DMS 273 (cell line): ENCODE measurements at regions not wholly inside any gene's neighbourhood (a gene's known extent, or its start where the extent isn't known, plus 50 kb on each side); places are given as distances from the start of the nearest gene placed in this dataset.

Source experiments
- DNase-seq: peaks from one replicate; lab custom pipeline; 2025; ENCODE audit not compliant: unreplicated experiment; lab: John Stamatoyannopoulos, UW

GRCh38 chr1:56084246-56084645, 495.1 kb downstream of the PLPP3 start:
- no peak for DNase-seq

- no peak for DNase-seq
These were observed 497.6 kb downstream of the PLPP3 start for GRCh38 chr1:56081736-56082135.

DNA sequence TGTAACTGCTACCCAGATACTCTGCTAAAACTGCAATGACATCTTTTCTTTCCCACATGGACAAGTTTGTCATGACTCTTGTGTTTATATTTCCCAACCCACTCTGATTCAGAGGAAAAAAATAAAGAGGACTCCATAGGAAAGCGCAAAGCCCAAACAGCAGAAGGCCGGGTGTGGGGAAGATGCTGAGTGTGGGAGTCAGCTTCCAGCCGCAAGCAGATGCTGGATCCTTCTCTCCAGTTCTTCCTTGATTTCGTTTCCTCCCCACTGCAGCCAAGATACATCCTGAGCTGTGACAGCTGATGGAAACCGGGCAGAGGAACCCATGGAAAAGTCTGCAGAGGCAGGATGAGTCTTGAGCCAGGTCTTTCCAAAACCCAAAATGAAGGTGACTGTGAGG, 498.2 kb downstream of the PLPP3 start:
- DNase-seq, result no peak

DNA sequence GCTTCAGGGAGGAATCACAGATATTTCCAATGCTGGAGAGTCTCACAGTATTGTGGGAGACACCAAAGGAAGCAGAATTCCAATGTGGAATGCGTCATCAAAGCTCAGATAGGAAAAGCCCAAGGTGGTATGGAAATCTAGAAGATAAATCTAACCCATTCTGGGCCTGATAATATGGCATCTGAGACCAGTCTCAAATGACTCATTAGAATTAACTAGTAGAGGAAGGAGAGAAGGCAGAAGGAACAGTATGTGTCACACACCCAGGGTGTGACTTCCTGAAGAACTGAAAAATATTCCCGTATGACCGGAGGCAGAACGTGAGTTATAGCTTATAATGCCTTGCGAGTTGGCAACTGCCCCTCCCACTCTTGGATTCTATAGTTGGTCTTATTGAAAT, 499.2 kb downstream of the PLPP3 start:
- DNase-seq, result no peak

DNA sequence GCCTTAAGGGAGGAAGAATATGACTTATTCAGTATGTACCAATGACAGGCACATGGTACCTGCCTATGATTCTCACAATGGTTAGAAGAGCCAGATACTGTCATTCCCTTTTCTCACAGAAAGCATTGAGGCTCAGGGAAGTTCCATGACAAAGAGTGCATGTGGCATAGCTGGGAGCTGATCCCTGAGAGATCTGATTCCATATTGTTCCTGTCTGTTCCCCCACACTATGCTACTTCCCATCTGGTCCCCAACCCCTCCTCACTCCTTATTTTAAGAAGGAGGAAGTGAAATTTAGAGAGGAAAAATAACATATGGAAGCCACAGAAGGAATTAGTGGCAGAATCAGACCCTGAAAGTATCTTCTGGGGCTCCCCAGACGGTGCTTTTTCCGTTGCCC, 500.0 kb downstream of the PLPP3 start:
- DNase-seq, result no peak

DNA sequence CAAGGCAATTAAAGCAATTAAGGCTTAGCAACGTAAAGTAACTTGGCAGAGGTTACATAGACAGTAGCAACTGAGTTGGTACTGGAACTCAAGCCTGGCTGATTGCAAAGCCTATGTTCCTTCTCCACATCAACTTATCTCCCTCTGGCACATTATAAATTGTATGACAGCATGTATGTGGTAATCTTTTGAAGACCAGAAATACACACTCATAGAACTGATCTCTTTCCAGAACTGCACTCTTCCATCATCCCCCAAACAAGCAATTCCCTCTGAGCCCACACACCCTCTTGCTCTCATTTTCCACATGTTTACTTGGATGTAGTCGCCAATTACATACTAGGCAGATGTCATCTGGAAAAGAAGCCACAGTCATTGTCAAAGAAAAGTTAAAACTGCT, 502.2 kb downstream of the PLPP3 start:
- no peak for DNase-seq

GRCh38 chr1:56074007-56074651, 505.2 kb downstream of the PLPP3 start:
- DNase-seq, result peak; percentile 97

DNA sequence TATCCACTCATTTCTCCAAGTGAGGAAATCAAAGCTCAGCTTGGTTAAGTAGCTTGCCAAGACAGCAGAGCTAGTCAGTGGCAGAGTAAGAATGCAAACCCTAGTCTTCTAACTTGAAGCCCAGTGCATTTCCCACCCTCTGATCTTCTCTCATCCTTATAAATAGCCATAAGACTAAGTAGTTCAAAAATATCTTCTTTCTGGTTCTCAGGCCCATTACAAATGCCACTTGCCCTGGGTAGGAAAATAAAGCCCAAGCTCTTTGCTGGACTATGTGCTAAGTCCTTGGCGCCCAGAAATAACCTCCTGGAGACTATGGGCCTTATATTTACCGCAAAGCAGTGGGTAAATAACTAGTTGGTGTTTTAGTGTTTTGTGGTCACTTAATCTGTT, 505.8 kb downstream of the PLPP3 start:
- no peak for DNase-seq

- no peak for DNase-seq
These were observed 506.2 kb downstream of the PLPP3 start for GRCh38 chr1:56073206-56073605.

DNA sequence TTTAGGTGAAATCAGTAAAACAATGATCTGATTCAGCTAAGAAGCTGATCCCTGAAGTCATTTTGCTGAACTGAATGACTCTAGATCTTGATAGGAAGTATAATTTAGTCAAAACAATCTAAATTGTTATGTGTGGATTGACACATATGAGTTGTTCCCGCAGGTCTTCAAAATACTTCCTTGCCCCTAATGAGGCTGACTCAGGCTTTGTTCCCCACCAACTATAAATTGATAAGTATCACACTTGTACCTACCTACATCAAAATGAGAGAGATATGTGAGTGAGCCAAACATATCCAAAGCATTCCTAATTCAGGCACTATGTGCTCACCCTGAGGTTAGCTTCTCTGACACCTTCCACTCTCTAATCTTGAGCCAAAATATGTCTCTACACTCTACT, 507.1 kb downstream of the PLPP3 start:
- no peak for DNase-seq

- no peak for DNase-seq
These were observed 508.0 kb downstream of the PLPP3 start for GRCh38 chr1:56071351-56071750.

- DNase-seq, result no peak
These were observed 508.8 kb downstream of the PLPP3 start for GRCh38 chr1:56070601-56071000.

DNA sequence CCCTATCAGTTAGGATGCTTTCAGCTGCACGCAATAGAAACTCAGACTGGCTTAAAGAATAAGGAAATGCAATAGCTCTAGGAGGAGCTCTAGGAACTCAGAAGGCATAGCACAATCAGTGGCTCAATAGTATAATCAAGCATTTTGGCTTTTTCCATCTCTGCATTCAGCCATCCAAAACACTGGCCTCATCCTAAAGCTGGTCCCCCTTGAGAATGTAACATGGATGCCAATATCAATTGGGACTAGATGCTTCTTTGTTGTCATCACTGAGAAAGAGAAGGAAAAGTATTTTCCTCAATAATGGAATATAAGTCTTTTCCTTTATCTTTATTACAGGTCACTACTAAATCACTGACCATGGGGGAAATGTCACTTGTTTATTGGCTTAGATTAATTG, 509.5 kb downstream of the PLPP3 start:
- no peak for DNase-seq

DNA sequence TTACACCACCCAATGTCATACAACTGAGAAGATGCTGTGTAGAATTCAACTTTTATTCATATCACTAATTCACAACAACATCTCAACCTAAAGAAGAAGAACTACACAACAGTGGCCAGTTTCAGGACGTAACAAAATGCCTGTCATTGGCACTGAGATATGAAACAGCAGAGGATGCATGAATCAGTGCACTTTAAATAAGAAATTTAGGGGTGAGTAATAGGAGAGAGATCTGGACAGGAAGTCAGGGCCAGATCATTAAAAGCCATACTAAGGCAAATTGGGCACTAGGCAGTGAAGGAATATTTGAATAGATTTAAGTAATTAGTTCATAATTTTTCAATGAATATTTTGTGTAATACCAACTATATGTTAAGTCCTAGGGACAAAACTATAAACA, 510.5 kb downstream of the PLPP3 start:
- no peak for DNase-seq

GRCh38 chr1:56068210-56068609, 511.2 kb downstream of the PLPP3 start:
- DNase-seq, result no peak

GRCh38 chr1:56065729-56066128, 513.6 kb downstream of the PLPP3 start:
- no peak for DNase-seq

GRCh38 chr1:56064705-56065104, 514.7 kb downstream of the PLPP3 start:
- DNase-seq, result no peak

- DNase-seq, result no peak
These were observed 515.9 kb downstream of the PLPP3 start for GRCh38 chr1:56063461-56063860.

DNA sequence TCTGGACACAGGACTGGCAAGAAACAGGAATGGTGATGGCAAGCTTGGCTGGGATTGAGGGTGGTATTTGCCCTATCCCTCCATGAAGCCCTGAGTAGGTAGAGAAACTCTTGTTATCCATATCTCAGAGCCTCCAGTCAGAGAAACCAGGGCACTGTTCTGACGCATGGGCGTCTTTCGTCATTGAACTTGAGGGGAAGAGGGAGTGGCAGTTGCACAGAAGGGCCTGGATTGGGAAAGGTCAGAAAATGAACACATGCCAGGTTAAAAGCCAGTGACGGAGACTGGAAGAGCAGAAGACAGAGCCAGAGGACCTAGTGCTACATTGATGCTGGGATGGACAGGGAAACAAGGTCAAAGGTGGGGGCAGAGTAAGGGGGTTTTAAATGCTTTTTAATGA, 516.7 kb downstream of the PLPP3 start:
- no peak for DNase-seq

- DNase-seq, result no peak
These were observed 517.5 kb downstream of the PLPP3 start for GRCh38 chr1:56061824-56062223.

- DNase-seq, result no peak
These were observed 518.5 kb downstream of the PLPP3 start for GRCh38 chr1:56060906-56061305.

DNA sequence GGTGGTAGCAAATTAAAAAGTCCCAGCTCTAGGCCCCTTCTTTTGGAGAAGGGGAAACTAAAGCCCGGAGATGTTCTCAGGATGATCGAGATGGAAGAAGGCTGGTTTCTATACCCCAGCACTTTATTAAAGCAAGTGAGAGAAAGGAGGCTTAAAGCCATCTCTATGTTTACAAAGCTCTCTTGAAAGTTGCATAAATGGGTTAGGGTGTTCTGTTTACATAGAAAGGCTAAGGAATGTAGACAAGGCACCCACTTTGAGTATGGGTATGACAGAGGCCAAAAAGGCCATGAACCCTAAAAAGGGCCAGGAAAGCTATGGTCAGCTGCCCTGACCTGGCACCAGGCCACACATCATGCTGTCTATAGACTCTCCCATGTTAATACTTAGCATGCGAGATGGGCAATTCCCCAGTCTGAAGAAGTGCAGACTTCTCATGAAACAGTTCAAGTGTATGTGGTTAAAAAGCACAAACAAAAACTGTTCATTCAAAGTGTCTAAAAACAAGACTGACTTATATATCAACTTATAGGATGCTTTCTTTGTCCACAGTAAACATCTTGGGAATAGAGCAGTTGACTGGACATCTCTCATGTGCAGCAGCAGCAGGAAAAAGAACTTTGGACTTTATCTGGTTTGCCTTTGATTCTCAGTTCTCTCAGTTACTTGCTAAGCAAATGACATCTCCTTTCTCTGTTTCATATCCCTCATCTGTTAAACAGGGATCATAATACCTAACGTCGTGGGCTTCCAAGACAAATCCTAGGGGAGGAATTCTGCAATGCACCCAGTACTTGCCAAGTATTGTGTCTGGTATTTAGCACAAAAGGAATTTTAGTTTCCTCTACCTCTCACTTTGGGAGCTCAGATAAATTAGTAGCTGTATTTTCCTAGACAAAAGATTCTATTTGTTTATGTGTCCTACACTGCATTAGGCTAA, 521.6 kb downstream of the PLPP3 start:
- DNase-seq, result no peak
